HG03095 (cell line): ENCODE measurements at regions not wholly inside any gene's neighbourhood (a gene's known extent, or its start where the extent isn't known, plus 50 kb on each side); places are given as distances from the start of the nearest gene placed in this dataset.

ENCODE experiments used
- ATAC-seq: cut with Tn5 transposase; IDR thresholded peaks from one replicate; pipeline ENCODE4 v1.9.1; 2021; ENCODE audit warnings: moderate library complexity; ENCODE audit not compliant: unreplicated experiment

- no peak for ATAC-seq
Observed at GRCh38 chr2:45301307-45302277, 292.3 kb upstream of the SIX2 start.

DNA sequence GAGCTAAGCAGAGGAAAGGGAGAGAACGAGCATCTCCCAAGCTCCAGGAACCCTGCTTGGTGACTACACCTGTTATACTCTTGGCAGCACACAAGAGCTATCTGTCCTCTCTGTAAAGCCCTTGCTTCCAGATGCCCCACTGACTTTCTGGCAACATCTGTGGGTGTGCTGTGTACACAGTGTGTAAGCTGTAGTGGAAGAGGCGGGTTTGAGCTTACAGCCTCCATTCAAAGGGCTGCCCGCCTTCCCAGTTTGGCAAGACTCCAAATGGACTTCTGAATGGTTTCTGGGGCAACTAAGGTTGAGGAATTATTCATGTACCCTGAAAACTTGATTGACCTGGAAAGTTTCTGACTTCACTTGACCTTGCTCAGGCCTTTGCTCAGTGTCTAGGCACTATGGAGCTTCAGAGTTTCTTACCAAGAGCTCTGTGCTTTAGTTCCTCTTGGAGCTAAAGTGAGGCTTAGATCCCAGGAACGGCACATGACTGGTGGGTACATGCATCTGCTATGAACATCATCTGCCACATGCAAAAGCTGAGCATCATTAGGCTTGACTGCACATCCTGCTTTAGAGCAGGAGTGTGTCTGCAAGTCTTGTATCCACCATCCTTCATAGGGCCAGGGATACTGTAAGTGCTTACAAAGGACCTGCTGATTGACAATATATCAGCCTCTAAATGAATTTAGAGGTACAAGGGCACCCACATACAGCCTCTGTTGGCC, 290.9 kb upstream of the SIX2 start:
- ATAC-seq, result no peak

DNA sequence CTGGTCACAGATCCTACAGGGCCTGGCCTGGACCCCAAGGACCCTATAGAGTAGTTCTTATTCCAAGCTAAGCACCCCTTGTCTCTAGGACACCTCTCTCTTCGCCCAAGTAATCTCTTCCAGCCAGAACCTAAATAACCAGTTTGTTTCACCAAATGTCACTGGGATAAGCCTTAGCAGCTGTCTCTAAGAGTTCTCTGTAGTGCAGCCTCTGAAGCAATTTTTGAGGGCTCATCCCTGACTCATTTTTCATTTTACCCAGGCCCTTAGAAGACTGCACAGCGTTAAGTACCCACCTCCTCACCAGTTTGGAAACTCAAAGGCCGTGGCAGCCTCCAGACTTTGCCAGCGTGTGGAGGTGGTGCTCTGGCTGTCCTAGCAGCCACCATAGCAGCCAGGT, 290.1 kb upstream of the SIX2 start:
- ATAC-seq, result no peak

GRCh38 chr2:45293182-45293581, 283.9 kb upstream of the SIX2 start:
- no peak for ATAC-seq

- ATAC-seq, result no peak
Observed at GRCh38 chr2:45291296-45291701, 282.0 kb upstream of the SIX2 start.

DNA sequence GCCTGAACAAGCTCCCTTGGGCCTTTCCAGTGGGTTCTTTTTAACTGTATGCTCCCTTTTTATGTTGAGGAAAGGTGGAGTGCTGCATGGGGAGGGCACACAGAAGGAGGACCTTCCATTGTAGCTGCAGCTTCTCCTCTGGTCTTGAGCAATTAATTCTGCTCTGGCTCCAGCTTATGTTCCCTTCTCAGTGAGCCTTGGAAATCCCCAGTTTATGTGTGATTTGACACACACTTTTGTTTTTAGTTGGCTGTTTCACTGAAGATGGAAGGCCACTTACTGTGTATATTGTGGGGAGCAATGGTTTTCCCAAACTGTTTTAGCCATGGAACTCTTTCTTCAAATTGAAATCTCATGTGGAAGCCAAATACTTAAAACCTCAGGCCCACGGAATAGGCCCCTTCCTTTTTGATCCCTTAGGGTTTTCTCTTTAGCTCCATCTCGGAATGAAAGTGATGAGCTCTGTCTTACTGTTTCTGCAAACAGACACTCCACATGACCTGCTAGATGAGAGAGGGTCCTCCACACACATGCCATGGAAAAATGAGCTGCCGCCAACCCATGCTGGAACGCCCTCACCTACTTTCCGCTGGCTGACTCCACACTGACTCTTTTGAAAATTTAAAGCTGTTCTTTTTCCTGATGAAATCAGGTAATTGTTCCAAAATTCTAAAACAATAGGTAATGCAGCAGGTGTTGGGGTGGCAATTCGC, 280.9 kb upstream of the SIX2 start:
- ATAC-seq, result peak; percentile 84

DNA sequence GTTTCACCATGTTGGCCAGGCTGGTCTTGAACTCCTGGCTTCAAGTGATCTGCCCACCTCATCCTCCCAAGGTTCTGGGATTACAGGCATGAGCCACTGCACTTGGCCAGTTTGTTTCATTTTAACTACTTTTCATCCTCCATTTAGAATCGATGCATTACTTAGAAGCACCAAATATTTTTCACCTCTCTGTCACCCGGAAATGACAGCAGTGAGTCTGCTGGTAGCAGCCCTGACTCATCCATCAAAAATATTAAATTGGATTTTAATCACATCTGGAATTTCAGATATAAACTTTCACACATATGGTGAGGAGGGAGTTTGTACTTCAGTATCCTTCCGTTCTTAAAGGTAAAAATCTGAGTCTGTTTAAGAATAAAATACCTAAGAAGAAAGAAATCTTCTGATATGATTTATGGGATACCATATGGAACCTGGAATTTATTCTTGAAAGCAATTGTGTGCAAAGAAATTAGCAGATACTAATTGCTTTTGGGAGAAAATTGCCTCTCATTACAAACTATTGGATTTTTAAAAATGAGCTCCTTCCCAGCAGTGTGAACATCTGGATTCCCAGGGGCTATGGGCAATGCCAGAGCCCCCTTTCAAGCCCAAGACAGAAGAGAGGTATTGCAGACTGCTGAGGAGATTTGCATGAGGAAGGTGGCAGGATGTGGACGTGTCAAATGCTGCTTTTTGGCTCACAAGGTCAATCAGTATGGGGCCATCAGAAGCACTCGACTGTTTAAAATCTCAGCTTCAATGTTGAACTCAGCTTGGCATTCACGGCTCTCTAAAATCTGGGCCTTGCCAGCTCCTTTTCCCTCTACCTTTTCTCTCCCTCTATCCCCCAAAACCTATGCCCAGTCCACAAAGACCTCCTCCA, 279.5 kb upstream of the SIX2 start:
- peak; percentile 54 for ATAC-seq

- no peak for ATAC-seq
Observed at GRCh38 chr2:45287045-45287444, 277.8 kb upstream of the SIX2 start.

- ATAC-seq, result no peak
Observed at GRCh38 chr2:45285771-45286390, 276.6 kb upstream of the SIX2 start.

GRCh38 chr2:45285311-45285710, 276.1 kb upstream of the SIX2 start:
- no peak for ATAC-seq

DNA sequence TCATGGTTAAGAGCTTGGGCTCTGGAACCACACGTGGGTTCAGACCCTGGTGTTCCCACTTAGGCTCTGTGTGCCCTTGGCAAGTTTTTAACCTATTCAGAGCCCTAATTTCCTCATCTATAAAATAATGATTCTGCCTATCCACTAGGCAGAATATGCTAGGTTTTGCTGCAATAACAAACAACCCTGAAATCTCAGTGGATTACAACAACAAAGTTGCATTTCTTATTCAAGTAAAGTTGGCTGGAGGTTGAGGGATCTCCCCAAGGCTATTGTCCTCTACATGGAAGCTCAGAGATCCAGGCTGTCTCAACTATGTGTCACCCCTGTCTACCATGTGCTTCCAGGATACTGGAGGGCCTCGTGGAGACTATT, 275.4 kb upstream of the SIX2 start:
- ATAC-seq, result no peak

DNA sequence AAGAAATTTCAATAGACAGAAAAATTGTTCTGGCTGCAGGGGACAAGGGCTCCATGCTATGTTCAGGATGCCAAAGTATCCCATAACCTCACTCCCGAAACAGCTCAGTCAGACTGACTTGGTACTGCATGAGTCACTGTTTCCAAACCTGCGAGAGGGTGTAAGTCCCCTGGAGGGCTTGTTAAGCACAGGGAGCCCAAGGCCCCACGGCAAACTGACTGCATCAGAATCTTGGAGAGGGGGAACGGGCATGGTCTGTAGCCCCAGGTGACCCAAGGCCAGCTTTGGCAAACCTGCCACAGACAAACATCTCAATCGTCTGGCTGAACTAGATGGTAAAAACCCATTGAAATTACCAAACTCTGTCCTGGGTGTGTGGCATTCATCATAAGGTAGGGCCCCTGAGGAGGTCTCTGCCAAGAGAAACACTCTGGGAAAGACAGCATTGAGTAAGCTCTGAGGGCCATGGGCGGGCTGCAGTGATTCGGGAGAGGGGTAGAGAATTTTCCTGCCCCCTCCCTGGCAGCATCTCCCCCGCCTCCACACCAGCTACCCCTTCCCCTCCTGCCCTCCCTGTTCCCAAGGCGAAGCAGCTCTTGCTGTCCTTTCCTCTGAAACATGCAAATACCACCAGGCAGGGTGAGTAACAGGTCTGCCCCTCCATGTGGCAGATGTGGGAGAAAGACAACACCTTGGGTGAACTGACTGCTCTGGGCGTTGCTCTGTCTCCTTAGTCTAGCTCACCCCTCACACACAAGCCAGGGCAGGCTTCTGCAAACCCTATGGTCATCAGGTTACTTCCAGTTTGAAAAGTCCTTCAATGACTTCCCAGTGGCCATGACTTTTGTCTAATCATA, 274.7 kb upstream of the SIX2 start:
- no peak for ATAC-seq

DNA sequence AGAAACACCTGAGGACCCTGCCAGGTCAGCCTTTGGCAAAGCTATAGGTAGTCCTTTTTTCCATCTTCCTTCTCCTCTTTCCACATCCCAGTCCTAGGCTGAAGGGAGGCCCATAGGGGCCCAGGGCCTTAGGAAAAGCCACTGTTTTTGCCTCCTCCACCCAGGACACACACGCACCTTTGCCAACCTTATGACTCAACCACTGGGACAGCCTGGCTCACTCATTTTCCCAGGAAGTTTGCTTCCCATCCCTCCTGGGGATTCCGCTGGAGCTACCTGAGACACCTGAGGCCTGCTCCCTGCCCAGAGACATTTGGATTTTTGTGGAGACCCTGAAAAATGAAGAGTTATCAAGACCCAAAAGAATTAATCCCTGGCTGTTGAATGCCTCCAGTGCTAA, 273.4 kb upstream of the SIX2 start:
- ATAC-seq, result no peak

- ATAC-seq, result no peak
Observed at GRCh38 chr2:45281311-45281710, 272.1 kb upstream of the SIX2 start.

GRCh38 chr2:45280794-45281193, 271.5 kb upstream of the SIX2 start:
- no peak for ATAC-seq

- no peak for ATAC-seq
Observed at GRCh38 chr2:45279356-45279755, 270.1 kb upstream of the SIX2 start.

GRCh38 chr2:45278365-45279078, 269.3 kb upstream of the SIX2 start:
- ATAC-seq, result no peak

- no peak for ATAC-seq
Observed at GRCh38 chr2:45276914-45277313, 267.7 kb upstream of the SIX2 start.

GRCh38 chr2:45275806-45276205, 266.6 kb upstream of the SIX2 start:
- no peak for ATAC-seq
